Natural killer cell (primary cell): ENCODE measurements at regions not wholly inside any gene's neighbourhood (a gene's known extent, or its start where the extent isn't known, plus 50 kb on each side); places are given as distances from the start of the nearest gene placed in this dataset.

Experiments used
- ATAC-seq, 3 donors: fragments of 150-1000 bp in 2 of 3; fragments of 200-7000 bp in 1 of 3; cut with Tn5 transposase; 1 replicate in 1 of 3; 2 replicates in 2 of 3; pipeline ENCODE4 v1.10.0; 2021; ENCODE audit warnings: mild to moderate bottlenecking in 2 of 3, moderate library complexity in 2 of 3
- DNase-seq, 2 donors: peaks; one replicate each; pipeline versions ENCODE4 v3.0.0 to v3.0.0-alpha.2; 2013 to 2021; ENCODE audit warnings: mixed read lengths in 1 of 2
- H3K27ac ChIP-seq: one replicate; pipeline ENCODE4 v1.5.1; 2013; ENCODE audit warnings: mild to moderate bottlenecking, low read length
- H3K27me3 ChIP-seq: one replicate; pipeline ENCODE4 v1.6.1; 2013; ENCODE audit warnings: low read length; ENCODE audit not compliant: control insufficient read depth, insufficient read depth
- H3K36me3 ChIP-seq: one replicate; pipeline ENCODE4 v1.6.1; 2013; ENCODE audit warnings: low read length; ENCODE audit not compliant: control insufficient read depth, insufficient read depth
- H3K4me1 ChIP-seq: one replicate; pipeline ENCODE4 v1.6.1; 2013; ENCODE audit warnings: low read length; ENCODE audit not compliant: control insufficient read depth, insufficient read depth
- H3K4me3 ChIP-seq: one replicate; pipeline ENCODE4 v1.5.1; 2013; ENCODE audit warnings: low read length
- H3K9me3 ChIP-seq: one replicate; pipeline ENCODE4 v1.6.1; 2013; ENCODE audit warnings: low read length; ENCODE audit not compliant: control insufficient read depth, insufficient read depth
- H3K27ac Mint-ChIP-seq, 2 donors: one replicate each; pipeline ENCODE4 v1.8.0; 2022; ENCODE audit warnings: mild to moderate bottlenecking in 2 of 2, mixed read lengths in 2 of 2, moderate library complexity in 1 of 2
- H3K27me3 Mint-ChIP-seq, 2 donors: one replicate each; pipeline ENCODE4 v1.8.0; 2022; ENCODE audit warnings: low read depth in 2 of 2, mixed read lengths in 2 of 2
- H3K36me3 Mint-ChIP-seq: one replicate; pipeline ENCODE4 v1.8.0; 2022; ENCODE audit warnings: mixed read lengths
- H3K4me1 Mint-ChIP-seq, 2 donors: one replicate each; pipeline ENCODE4 v1.8.0; 2022; ENCODE audit warnings: mixed read lengths in 2 of 2
- H3K4me3 Mint-ChIP-seq: one replicate; pipeline ENCODE4 v1.8.0; 2022; ENCODE audit warnings: mild to moderate bottlenecking, moderate library complexity, mixed read lengths
- H3K9me3 Mint-ChIP-seq, 2 donors: one replicate each; pipeline ENCODE4 v1.8.0; 2022; ENCODE audit warnings: mixed read lengths in 2 of 2
- WGBS: methylation state at CpG from one replicate; pipeline ENCODE4 v1.1.7; 2013; ENCODE audit warnings: missing lambda C conversion rate; ENCODE audit not compliant: insufficient coverage; 5-methylcytosine and 5-hydroxymethylcytosine counted together
- intact Hi-C: fragments of 100-400 bp; cut with micrococcal nuclease; formaldehyde crosslinking; loops from one replicate; pipeline ENCODE4 v1.14.2; 2022
- TF ChIP-seq, protein P1 (sequence below): fragments of 200-600 bp; IDR thresholded peaks from one replicate; pipeline ENCODE4 v1.8.0; 2022; ENCODE audit warnings: antibody characterized with exemption

DNA sequence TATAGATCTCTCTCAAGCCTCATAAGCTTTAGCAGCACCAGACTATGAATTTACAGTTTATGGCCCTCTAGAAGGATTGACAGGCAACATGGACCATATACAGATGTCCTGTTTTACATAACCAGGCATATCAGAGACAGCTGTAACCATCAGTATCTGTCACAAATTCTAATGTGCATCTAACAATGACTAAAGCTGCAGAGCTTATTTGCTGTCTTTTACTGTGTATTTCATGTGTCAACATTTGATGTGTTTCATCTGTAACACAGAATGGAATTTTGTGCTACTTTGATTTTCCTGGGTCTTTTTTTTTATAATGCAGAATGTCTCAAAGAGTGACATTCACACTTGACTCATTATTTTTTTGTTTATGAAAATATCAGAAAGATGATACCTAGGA, 348.3 kb downstream of the SLC16A7 start:
- Mint-ChIP-seq H3K4me1 (no peaks in the 10 kb centered on the region), H3K27ac (no peak overlapping the region), H3K4me3 (no peak overlapping the region), H3K27me3 (no peaks in the 10 kb centered on the region), H3K9me3 (peaks cover 4 to 9% of the 10 kb centered on the region in 2 donors), H3K36me3 (peaks cover 6% of the 10 kb centered on the region)
- TF ChIP-seq, protein P1, sequence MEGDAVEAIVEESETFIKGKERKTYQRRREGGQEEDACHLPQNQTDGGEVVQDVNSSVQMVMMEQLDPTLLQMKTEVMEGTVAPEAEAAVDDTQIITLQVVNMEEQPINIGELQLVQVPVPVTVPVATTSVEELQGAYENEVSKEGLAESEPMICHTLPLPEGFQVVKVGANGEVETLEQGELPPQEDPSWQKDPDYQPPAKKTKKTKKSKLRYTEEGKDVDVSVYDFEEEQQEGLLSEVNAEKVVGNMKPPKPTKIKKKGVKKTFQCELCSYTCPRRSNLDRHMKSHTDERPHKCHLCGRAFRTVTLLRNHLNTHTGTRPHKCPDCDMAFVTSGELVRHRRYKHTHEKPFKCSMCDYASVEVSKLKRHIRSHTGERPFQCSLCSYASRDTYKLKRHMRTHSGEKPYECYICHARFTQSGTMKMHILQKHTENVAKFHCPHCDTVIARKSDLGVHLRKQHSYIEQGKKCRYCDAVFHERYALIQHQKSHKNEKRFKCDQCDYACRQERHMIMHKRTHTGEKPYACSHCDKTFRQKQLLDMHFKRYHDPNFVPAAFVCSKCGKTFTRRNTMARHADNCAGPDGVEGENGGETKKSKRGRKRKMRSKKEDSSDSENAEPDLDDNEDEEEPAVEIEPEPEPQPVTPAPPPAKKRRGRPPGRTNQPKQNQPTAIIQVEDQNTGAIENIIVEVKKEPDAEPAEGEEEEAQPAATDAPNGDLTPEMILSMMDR = no peak
- Histone ChIP-seq H3K27ac (no peak overlapping the region), H3K4me3 (no peak overlapping the region), H3K36me3 (no peaks in the 10 kb centered on the region), H3K27me3 (no peaks in the 10 kb centered on the region), H3K4me1 (no peaks in the 10 kb centered on the region), H3K9me3 (peaks cover 3% of the 10 kb centered on the region)
- DNase-seq (no peak), ATAC-seq (no peak)
- intact Hi-C loops = no loop called here

DNA sequence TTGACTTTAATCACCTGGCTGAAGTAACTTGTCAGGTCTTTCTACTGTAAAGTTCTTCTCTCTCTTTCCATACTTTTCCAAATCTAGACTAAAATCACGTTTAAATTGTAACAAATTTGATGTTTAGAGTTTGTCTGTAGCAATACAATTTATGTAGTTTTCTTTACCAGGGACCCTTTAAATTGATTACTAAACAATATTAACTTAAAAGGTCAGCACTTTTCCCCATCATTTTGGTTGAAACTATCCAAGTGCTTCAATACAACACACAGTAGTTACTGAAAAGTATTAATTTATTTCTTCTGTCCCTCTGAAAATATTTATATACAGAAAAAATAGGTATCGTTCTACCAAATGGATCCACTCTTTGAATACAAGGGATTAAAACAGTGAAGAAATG, 350.8 kb downstream of the SLC16A7 start:
- Mint-ChIP-seq H3K27ac (no peak overlapping the region), H3K4me1 (no peaks in the 10 kb centered on the region), H3K9me3 (peaks cover 2 to 3% of the 10 kb centered on the region in 2 donors), H3K27me3 (no peaks in the 10 kb centered on the region), H3K36me3 (peaks cover 6% of the 10 kb centered on the region), H3K4me3 (no peak overlapping the region)
- no peaks in the 10 kb centered on the region for H3K4me1 ChIP-seq
- H3K27ac ChIP-seq = no peak overlapping the region
- H3K4me3 ChIP-seq = no peak overlapping the region
- TF ChIP-seq, protein P1 = no peak
- intact Hi-C loops = no loop called here
- no peaks in the 10 kb centered on the region for H3K27me3 ChIP-seq
- DNase-seq = no peak
- no peaks in the 10 kb centered on the region for H3K36me3 ChIP-seq
- WGBS = no CpG with 5 or more reads among the region's 2 CpGs
- ATAC-seq = no peak
- H3K9me3 ChIP-seq = peaks cover 3% of the 10 kb centered on the region

DNA sequence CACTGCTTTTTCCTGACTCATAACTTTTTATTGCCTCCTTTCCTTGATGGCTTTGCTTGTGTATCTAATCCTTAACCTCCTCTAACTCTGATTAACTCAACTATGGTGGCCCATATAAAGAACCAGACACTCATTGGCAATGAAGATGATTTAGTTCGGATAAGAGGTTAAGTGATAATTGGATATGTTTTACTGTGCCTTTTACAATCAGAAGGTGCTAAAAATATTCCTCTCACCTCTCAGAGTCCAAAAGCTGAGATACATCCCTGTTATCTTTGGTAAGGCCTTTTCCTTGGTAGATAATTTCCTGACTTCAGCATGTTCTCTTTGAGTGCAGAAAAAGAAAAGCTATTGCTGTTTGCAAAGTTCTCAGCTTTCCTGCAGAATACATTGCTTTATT, 367.7 kb downstream of the SLC16A7 start:
- intact Hi-C loops = no loop called here
- Histone ChIP-seq H3K27me3 (no peaks in the 10 kb centered on the region), H3K27ac (no peak overlapping the region), H3K36me3 (no peaks in the 10 kb centered on the region), H3K4me3 (no peak overlapping the region), H3K9me3 (no peaks in the 10 kb centered on the region), H3K4me1 (no peaks in the 10 kb centered on the region)
- no peak for DNase-seq
- WGBS = no CpG with 5 or more reads among the region's 1 CpG
- Mint-ChIP-seq H3K9me3 (peaks cover 16 to 22% of the 10 kb centered on the region in 2 donors), H3K36me3 (no peaks in the 10 kb centered on the region), H3K27me3 (no peaks in the 10 kb centered on the region), H3K27ac (no peak overlapping the region), H3K4me1 (no peaks in the 10 kb centered on the region), H3K4me3 (no peak overlapping the region)
- TF ChIP-seq, protein P1 = no peak
- ATAC-seq = no peak

DNA sequence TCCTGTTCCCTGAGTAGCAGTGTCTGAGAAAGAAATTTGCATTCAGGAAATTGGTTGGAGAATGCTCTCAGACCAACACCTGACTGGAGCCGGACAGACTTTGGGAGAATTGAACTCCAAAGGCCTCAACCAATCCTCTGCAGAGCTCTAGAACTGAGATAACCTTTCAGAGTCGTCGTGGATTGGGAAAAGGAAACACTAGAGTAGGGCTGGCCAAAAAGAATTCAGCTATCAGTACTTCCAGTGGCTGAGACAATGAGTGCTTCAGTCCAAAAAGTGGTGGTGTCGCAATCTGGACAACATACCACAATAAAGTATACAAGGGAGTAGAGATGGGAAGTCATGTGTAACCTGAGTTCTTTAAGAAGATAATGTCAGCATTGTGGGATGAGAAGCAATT, 377.1 kb downstream of the SLC16A7 start:
- intact Hi-C loops = no loop called here
- Mint-ChIP-seq H3K27me3 (no peaks in the 10 kb centered on the region), H3K36me3 (no peaks in the 10 kb centered on the region)

More for the DNA sequence above, 377.1 kb downstream of the SLC16A7 start:
- DNase-seq (no peak), ATAC-seq (no peak)
- Mint-ChIP-seq H3K9me3 (peaks cover 9 to 12% of the 10 kb centered on the region in 2 donors), H3K27ac (no peak overlapping the region), H3K4me1 (no peaks in the 10 kb centered on the region), H3K4me3 (no peak overlapping the region)
- H3K36me3 ChIP-seq = no peaks in the 10 kb centered on the region
- WGBS = 71% methylated on average over 3 of the region's 4 CpGs
- TF ChIP-seq, protein P1 = no peak
- H3K4me3 ChIP-seq = no peak overlapping the region
- no peaks in the 10 kb centered on the region for H3K4me1 ChIP-seq
- H3K27ac ChIP-seq = no peak overlapping the region
- no peaks in the 10 kb centered on the region for H3K9me3 ChIP-seq
- H3K27me3 ChIP-seq = no peaks in the 10 kb centered on the region
